CD4-positive, alpha-beta memory T cell (primary cell): ENCODE measurements at regions not wholly inside any gene's neighbourhood (a gene's known extent, or its start where the extent isn't known, plus 50 kb on each side); places are given as distances from the start of the nearest gene placed in this dataset.
"Not testable (repeated sequence)": the region's sequence is repeated elsewhere in the genome, so short reads cannot be mapped to it uniquely, and the experiment has no call there.

Source experiments
- CTCF ChIA-PET: fragments of 350-600 bp; sonication (Branson Sonifier 250); formaldehyde crosslinking; loops from one replicate; lab custom pipeline; 2021; ENCODE audit warnings: inconsistent platforms; ENCODE audit not compliant: partially characterized antibody; lab: Charles Lee
- POLR2A ChIA-PET: fragments of 350-600 bp; sonication (Branson Sonifier 250); formaldehyde crosslinking; loops from one replicate; lab custom pipeline; 2021; ENCODE audit not compliant: partially characterized antibody; lab: Charles Lee
- DNase-seq, 5 donors: peaks; one replicate each; pipeline versions ENCODE4 v3.0.0 to v3.0.0-alpha.2; 2020 to 2022; ENCODE audit warnings: mixed read lengths in 1 of 5
- H3K27ac ChIP-seq: one replicate; pipeline ENCODE4 v1.7.0; 2013; ENCODE audit warnings: low read depth, low read length
- H3K27me3 ChIP-seq: 2 replicates; pipeline ENCODE4 v1.7.0; 2013; ENCODE audit warnings: mild to moderate bottlenecking, low read length, moderate library complexity; ENCODE audit not compliant: insufficient read depth
- H3K36me3 ChIP-seq: 2 replicates; pipeline ENCODE4 v1.7.0; 2013; ENCODE audit warnings: mild to moderate bottlenecking, low read length, moderate library complexity; ENCODE audit not compliant: insufficient read depth
- H3K4me1 ChIP-seq: 2 replicates; pipeline ENCODE4 v1.7.0; 2013; ENCODE audit warnings: mild to moderate bottlenecking, low read length, moderate library complexity; ENCODE audit not compliant: insufficient read depth
- H3K4me3 ChIP-seq, 2 donors: one replicate each; pipeline ENCODE4 v1.7.0; 2013; ENCODE audit warnings: low read length in 2 of 2, mild to moderate bottlenecking in 1 of 2
- H3K9me3 ChIP-seq, 2 donors: one replicate each; pipeline ENCODE4 v1.7.0; 2013; ENCODE audit warnings: low read length in 2 of 2, control low read depth in 1 of 2; ENCODE audit not compliant: control insufficient read depth in 1 of 2
- H3K27ac Mint-ChIP-seq, 7 donors: one replicate each; pipeline ENCODE4 v1.8.0; 2020 to 2021; ENCODE audit warnings: mixed read lengths in 7 of 7, mild to moderate bottlenecking in 6 of 7, inconsistent platforms in 3 of 7, moderate library complexity in 3 of 7
- H3K27me3 Mint-ChIP-seq, 2 donors: one replicate each; pipeline ENCODE4 v1.8.0; 2020 to 2021; ENCODE audit warnings: mixed read lengths in 2 of 2
- H3K36me3 Mint-ChIP-seq, 2 donors: one replicate each; pipeline ENCODE4 v1.8.0; 2020 to 2021; ENCODE audit warnings: mixed read lengths in 2 of 2, inconsistent platforms in 1 of 2, mild to moderate bottlenecking in 1 of 2
- H3K4me1 Mint-ChIP-seq, 4 donors: one replicate each; pipeline ENCODE4 v1.8.0; 2020 to 2021; ENCODE audit warnings: mixed read lengths in 4 of 4, mild to moderate bottlenecking in 1 of 4
- H3K4me3 Mint-ChIP-seq, 8 donors: one replicate each; pipeline ENCODE4 v1.8.0; 2020 to 2021; ENCODE audit warnings: mixed read lengths in 8 of 8, mild to moderate bottlenecking in 7 of 8, moderate library complexity in 6 of 8, inconsistent platforms in 3 of 8
- H3K9me3 Mint-ChIP-seq, 8 donors: one replicate each; pipeline ENCODE4 v1.8.0; 2020 to 2021; ENCODE audit warnings: mixed read lengths in 8 of 8, mild to moderate bottlenecking in 5 of 8, inconsistent platforms in 3 of 8, moderate library complexity in 1 of 8
- intact Hi-C: fragments of 100-400 bp; cut with micrococcal nuclease; formaldehyde crosslinking; loops from one replicate; pipeline ENCODE4 v1.15.1; 2023

DNA sequence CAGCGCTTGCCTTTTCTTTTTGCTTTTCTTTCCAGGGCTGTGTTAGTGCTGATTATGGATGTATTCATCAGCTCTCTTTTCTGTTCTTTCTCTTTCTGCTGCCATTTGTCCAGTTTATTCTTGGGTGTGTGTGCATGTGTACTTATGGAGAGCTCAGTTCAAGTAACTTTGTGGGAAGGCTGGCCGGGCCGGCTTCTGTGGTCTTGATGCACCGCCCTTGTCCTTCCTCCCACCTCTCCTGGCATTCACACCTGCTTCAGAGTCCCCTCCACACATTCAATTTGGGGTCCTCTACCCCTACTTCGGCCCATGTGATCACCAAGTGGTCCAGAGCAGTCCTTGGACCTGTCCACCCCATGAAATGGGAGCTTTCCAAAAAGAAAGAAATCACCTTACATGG lies 202.7 kb downstream of the BCL2L11 start:
- H3K4me1 ChIP-seq, H3K27ac ChIP-seq, POLR2A ChIA-PET, H3K27me3 Mint-ChIP-seq, H3K27ac Mint-ChIP-seq, H3K4me3 Mint-ChIP-seq, intact Hi-C loops, H3K27me3 ChIP-seq, H3K9me3 ChIP-seq, H3K36me3 ChIP-seq, DNase-seq, H3K9me3 Mint-ChIP-seq, H3K4me1 Mint-ChIP-seq, H3K4me3 ChIP-seq, CTCF ChIA-PET, H3K36me3 Mint-ChIP-seq: not testable (repeated sequence)

DNA sequence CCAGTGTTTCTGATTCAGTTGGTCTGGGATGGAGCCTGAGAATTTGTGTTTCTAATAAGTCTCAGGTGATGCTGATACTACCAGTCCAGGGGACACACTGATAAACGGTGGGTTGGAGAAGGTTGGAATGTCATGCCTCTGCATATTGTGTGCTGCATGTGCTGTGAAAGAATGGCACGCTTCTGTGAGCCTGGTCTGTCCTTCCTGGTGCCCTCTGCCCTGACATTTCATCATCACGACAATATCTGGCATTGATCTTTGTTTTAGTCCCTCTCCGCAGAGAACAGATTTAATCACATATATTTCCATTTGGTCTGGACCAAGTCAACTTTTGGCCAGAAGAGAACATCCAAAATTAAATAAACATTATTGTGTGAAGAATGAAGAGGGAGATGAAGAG lies 207.0 kb downstream of the BCL2L11 start:
- H3K27ac Mint-ChIP-seq, H3K36me3 Mint-ChIP-seq, CTCF ChIA-PET, POLR2A ChIA-PET, intact Hi-C loops, H3K27me3 Mint-ChIP-seq, DNase-seq, H3K4me3 ChIP-seq, H3K36me3 ChIP-seq, H3K9me3 ChIP-seq, H3K4me1 ChIP-seq, H3K27ac ChIP-seq, H3K9me3 Mint-ChIP-seq, H3K27me3 ChIP-seq, H3K4me1 Mint-ChIP-seq, H3K4me3 Mint-ChIP-seq: not testable (repeated sequence)

DNA sequence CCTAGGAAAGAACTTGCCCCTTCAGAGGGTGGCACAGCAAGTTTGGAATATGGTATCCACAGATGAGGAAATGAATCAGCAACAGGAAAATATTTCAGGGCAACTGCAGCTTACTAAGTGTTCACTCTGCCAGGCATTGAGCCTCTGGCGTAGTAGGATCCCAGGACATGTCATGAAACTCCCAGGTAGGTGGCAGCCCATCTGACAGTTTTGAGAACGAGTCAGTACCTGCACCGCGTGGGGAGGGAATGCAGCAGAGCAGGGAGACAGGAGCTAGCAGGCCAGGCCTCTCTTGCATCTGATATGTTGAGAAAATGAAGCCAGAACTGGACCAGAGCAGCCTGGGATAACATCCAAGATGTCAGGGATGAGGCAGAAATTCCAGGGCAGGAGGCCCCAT lies 208.6 kb downstream of the BCL2L11 start:
- H3K4me3 ChIP-seq, H3K9me3 Mint-ChIP-seq, H3K27me3 Mint-ChIP-seq, H3K27ac Mint-ChIP-seq, H3K4me1 ChIP-seq, CTCF ChIA-PET, DNase-seq, intact Hi-C loops, H3K4me3 Mint-ChIP-seq, POLR2A ChIA-PET, H3K27me3 ChIP-seq, H3K4me1 Mint-ChIP-seq, H3K36me3 Mint-ChIP-seq, H3K9me3 ChIP-seq, H3K27ac ChIP-seq, H3K36me3 ChIP-seq: not testable (repeated sequence)

DNA sequence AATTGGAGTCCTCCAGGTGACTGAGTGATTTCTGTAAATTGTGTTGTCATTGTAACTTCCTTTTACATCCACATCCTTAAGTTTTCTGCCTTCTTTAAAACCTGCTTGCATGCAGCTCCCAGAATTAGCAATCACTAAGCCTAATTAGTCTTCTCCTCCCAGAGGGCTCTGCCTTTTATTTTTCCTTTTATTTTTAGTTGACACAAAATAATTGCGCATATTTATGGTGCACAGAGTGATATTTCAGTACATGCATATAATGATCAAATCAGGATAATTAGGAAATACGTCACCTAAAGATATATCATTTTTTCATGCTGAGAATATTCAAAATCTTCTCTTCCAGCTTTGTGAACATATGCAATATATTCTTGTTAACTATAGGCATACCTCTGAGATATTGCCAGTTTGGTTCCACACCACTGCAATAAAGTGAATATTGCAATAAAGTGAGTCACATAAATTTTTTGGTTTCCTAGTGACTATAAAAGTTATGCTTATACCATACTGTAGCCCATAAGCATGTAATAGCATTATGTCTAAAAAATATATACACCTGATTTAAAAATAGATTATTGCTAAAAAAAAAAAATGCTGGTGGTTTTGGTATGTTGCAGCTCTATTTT lies 210.5 kb downstream of the BCL2L11 start:
- H3K27me3 ChIP-seq, POLR2A ChIA-PET, H3K4me1 ChIP-seq, DNase-seq, CTCF ChIA-PET, H3K27ac ChIP-seq, H3K36me3 Mint-ChIP-seq, H3K4me3 Mint-ChIP-seq, H3K36me3 ChIP-seq, H3K27ac Mint-ChIP-seq, H3K4me1 Mint-ChIP-seq, intact Hi-C loops, H3K4me3 ChIP-seq, H3K27me3 Mint-ChIP-seq, H3K9me3 Mint-ChIP-seq, H3K9me3 ChIP-seq: not testable (repeated sequence)

DNA sequence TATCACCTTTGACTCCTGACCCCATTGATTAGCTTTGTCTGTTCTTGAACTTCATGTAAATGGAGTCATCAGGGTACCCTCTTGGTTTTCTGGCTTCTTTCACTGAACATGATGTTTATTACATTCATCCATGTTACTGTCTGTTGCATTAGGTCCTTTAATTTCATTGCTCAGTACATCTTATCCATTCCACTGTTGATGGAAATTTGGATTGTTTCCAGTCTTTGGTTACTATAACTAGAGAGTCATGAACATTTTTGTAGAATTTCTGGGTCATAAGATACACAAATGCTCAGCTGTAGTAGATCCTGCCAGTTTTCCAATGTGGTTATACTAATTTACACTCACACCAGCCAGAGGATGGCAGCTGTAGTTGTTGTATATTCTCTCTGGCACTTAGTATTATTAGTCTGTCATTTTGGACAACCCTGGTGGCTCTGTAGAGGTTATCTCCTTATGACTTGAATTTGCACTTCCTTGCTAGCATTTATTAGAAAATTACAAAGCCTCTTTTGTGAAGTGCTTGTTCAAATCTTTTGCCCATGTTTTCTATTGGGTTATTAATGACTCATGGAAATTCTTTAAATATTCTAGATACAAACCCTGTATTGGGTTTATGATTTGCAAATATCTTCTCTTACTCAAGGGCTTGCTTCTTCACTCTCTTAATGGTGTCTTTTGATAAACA lies 214.7 kb downstream of the BCL2L11 start:
- H3K36me3 ChIP-seq, H3K9me3 Mint-ChIP-seq, H3K27me3 ChIP-seq, DNase-seq, H3K4me3 Mint-ChIP-seq, intact Hi-C loops, H3K27me3 Mint-ChIP-seq, H3K27ac ChIP-seq, POLR2A ChIA-PET, H3K4me3 ChIP-seq, H3K4me1 ChIP-seq, CTCF ChIA-PET, H3K36me3 Mint-ChIP-seq, H3K9me3 ChIP-seq, H3K27ac Mint-ChIP-seq, H3K4me1 Mint-ChIP-seq: not testable (repeated sequence)

DNA sequence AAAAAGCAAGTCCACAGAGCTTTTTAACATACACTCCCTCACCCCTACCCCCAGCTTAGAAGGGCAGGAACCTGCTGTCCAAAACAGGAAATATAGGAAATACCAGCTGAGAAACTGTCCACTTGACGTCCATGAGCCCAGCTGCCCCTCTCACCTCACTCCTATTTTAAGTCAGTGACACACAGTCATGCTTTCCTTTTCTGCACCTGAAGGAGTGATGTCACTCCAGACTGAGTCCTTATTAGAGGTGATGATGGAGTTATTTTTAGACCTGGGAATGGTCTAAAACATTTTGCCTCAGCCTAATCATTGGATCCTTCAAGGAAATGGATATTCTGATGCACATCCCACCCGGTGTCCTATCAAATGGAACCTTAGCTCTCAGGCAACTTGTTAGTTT lies 217.8 kb downstream of the BCL2L11 start:
- H3K4me1 Mint-ChIP-seq, DNase-seq, H3K27me3 Mint-ChIP-seq, H3K4me1 ChIP-seq, H3K27me3 ChIP-seq, H3K36me3 ChIP-seq, CTCF ChIA-PET, H3K9me3 Mint-ChIP-seq, H3K27ac Mint-ChIP-seq, POLR2A ChIA-PET, H3K4me3 ChIP-seq, intact Hi-C loops, H3K36me3 Mint-ChIP-seq, H3K9me3 ChIP-seq, H3K27ac ChIP-seq, H3K4me3 Mint-ChIP-seq: not testable (repeated sequence)

DNA sequence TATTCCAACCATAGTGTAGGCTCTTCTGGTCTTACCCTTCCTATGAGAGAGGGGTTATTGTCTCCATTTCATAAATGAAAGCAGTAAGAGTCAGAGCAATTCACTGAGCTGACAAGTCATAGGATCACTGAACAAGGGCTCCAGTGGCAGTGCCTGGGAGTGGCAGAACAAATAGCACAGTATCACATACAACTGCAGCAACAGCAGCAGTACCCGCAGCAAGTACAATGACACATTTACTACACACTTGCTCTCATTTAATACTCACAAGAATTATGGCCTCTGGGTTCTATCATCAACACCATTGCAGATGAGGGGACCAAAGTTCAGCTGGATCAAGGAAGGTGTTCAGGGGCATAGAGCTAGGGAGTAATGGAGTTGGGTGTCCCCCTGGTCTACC lies 218.8 kb downstream of the BCL2L11 start:
- POLR2A ChIA-PET, H3K9me3 Mint-ChIP-seq, H3K27ac ChIP-seq, CTCF ChIA-PET, H3K9me3 ChIP-seq, H3K27me3 ChIP-seq, H3K27ac Mint-ChIP-seq, H3K4me3 ChIP-seq, H3K27me3 Mint-ChIP-seq, H3K4me1 Mint-ChIP-seq, H3K36me3 ChIP-seq, H3K36me3 Mint-ChIP-seq, H3K4me1 ChIP-seq, DNase-seq, H3K4me3 Mint-ChIP-seq, intact Hi-C loops: not testable (repeated sequence)

DNA sequence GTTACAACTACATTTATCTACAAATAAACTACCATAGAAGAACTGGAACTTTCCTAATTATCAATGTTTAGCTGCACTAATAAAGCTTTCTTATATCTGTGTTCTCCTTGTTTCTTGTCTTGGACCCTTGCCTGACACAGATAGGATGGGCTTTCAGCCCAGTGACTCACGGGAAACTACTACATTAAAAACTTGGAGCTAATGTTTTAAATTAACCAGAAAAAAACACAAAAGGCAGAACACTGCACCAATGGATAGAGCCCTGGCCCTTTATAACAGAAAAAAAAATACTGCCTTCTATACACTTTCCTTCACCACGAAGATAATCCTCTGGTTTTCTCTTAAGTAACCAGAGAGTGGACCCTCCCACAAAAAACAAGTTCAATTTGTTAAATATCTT lies 223.9 kb downstream of the BCL2L11 start:
- not testable (repeated sequence) for H3K27ac Mint-ChIP-seq

More for the DNA sequence above, 223.9 kb downstream of the BCL2L11 start:
- H3K4me1 ChIP-seq, H3K4me3 Mint-ChIP-seq, H3K27ac ChIP-seq, H3K27me3 Mint-ChIP-seq, H3K36me3 Mint-ChIP-seq, intact Hi-C loops, H3K4me1 Mint-ChIP-seq, DNase-seq, H3K27me3 ChIP-seq, H3K9me3 Mint-ChIP-seq, POLR2A ChIA-PET, H3K9me3 ChIP-seq, H3K4me3 ChIP-seq, CTCF ChIA-PET, H3K36me3 ChIP-seq: not testable (repeated sequence)
